ENCODE measurements at regions not wholly inside any gene's neighbourhood (a gene's known extent, or its start where the extent isn't known, plus 50 kb on each side); places are given as distances from the start of the nearest gene placed in this dataset.
"Not testable (repeated sequence)": the region's sequence is repeated elsewhere in the genome, so short reads cannot be mapped to it uniquely, and the experiment has no call there.

- Histone ChIP-seq H3K36me3 (no peaks in the 10 kb centered on the region), H3K4me1 (no peaks in the 10 kb centered on the region), H3K27me3 (replicated peaks in 1 of 7) (no peaks in the 10 kb centered on the region), H3K4me3 (no peak overlapping the region), H3K9me3 (peaks cover 0 to 27% (median 14%) of the 10 kb centered on the region in 8 donors), H3K27ac (no peak overlapping the region)
- TF ChIP-seq CTCF (IDR thresholded peaks at IDR 0.05 in 8 of 11, conservative IDR thresholded peaks at IDR 0.05 in 3 of 11) (no peak), POLR2AphosphoS5 (IDR thresholded peaks at IDR 0.05) (no peak), POLR2A (IDR thresholded peaks at IDR 0.05) (no peak)
- intact Hi-C loops (cut with DNase I; ENCODE audit: low total_unique reads), result no loop called here
- DNase-seq, result no peak
- 81 to 94% (median 90%) methylated on average over 1 of the region's 1 CpG for WGBS, 5 donors
Measured at GRCh38 chr9:87420884-87421283, 76.8 kb upstream of the DAPK1 start.

DNA sequence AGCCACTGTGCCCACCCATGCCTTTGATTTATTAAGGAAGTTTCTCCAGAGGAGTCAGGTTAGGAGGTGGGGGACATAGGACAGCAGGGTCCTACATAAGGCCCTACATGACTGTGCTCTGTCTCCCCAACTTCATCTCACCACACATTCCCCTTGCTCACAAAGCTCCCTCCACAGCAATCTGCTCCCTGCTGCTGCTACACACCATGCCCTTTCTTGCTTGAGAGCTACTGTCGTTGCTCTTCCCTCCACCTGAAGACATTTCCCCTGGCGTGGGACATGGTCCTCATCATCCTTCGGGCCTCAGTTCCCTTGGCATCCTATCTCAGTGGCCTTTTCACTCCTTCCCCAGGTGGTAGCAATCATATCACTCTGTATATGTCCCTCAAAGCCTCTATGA, 75.9 kb upstream of the DAPK1 start:
- no peaks in the 10 kb centered on the region for H3K4me1 ChIP-seq
- DNase-seq, result no peak
- H3K4me3 ChIP-seq, result no peak overlapping the region
- H3K9me3 ChIP-seq, result peaks cover 0 to 28% (median 14%) of the 10 kb centered on the region in 8 donors
- 77 to 93% (median 88%) methylated on average over 3 of the region's 3 CpGs for WGBS, 5 donors
- H3K27me3 ChIP-seq (replicated peaks in 1 of 7), result no peaks in the 10 kb centered on the region
- H3K36me3 ChIP-seq, result no peaks in the 10 kb centered on the region
- TF ChIP-seq POLR2A (IDR thresholded peaks at IDR 0.05), result no peak
- no peak for TF ChIP-seq CTCF (IDR thresholded peaks at IDR 0.05 in 8 of 11, conservative IDR thresholded peaks at IDR 0.05 in 3 of 11)
- TF ChIP-seq POLR2AphosphoS5 (IDR thresholded peaks at IDR 0.05), result no peak
- intact Hi-C loops (cut with DNase I; ENCODE audit: low total_unique reads), result no loop called here
- no peak overlapping the region for H3K27ac ChIP-seq

DNA sequence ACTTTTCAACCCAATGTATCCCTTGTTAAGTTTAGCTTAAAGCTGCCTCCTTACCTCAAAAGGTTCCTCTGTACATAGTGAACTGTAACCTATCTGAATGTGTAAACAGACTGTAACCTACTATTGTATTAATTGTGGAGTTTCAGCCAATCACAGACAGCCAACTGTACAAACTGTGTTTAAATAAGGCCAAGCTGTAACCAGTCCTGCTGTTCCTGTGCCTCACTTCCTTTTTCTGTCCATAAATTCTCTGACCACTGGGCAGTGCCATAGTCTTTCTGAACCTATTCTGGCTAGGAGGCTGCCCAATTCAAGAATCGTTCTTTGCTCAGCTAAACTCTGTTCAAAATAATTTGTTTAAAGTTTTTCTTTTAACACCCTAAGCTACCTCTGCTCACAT, 74.7 kb upstream of the DAPK1 start:
- Histone ChIP-seq H3K4me1 (no peaks in the 10 kb centered on the region), H3K27ac (no peak overlapping the region), H3K27me3 (replicated peaks in 1 of 7) (no peaks in the 10 kb centered on the region), H3K4me3 (no peak overlapping the region), H3K9me3 (peaks cover 0 to 28% (median 14%) of the 10 kb centered on the region in 8 donors), H3K36me3 (no peaks in the 10 kb centered on the region)
- WGBS, 5 donors, result 86 to 92% (median 87%) methylated on average over 1 of the region's 1 CpG
- no peak for DNase-seq
- intact Hi-C loops (cut with DNase I; ENCODE audit: low total_unique reads), result no loop called here
- no peak for TF ChIP-seq CTCF (IDR thresholded peaks at IDR 0.05 in 8 of 11, conservative IDR thresholded peaks at IDR 0.05 in 3 of 11)

GRCh38 chr9:87423885-87424284, 73.8 kb upstream of the DAPK1 start:
- H3K4me1 ChIP-seq; H3K4me3 ChIP-seq; DNase-seq; intact Hi-C loops (cut with DNase I; ENCODE audit: low total_unique reads); H3K36me3 ChIP-seq; H3K27me3 ChIP-seq (replicated peaks in 1 of 7): not testable (repeated sequence)
- Histone ChIP-seq H3K27ac (peak overlapping the region in 1 of 8 donors; percentile 78), H3K9me3 (peaks cover 0 to 28% (median 14%) of the 10 kb centered on the region in 8 donors)
- 63 to 97% (median 79%) methylated on average over 4 of the region's 4 CpGs for WGBS, 5 donors

DNA sequence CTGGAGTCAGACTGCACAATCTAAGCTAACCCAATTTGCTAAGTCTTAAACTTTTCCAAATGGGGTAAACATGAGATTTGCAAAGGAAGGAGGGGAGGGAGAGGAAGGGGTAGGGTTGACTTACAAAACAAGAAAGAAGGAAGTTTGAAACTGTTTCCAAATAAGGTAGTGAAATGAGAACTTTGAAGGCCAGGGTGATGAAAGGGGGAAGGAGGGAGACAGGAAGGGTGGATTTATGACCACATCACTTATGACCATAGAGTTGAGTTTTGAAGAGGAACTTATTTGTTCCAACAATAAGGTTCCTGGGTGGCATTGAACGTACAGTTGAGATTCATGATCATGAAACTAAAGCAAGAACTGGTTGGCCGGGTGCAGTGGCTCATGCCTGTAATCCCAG, 72.5 kb upstream of the DAPK1 start:
- Histone ChIP-seq H3K27ac (peak overlapping the region in 3 of 8 donors; percentile 52 to 78 (median 67)), H3K4me1 (no peaks in the 10 kb centered on the region), H3K27me3 (replicated peaks in 1 of 7) (no peaks in the 10 kb centered on the region), H3K36me3 (no peaks in the 10 kb centered on the region), H3K4me3 (no peak overlapping the region), H3K9me3 (peaks cover 0 to 28% (median 14%) of the 10 kb centered on the region in 8 donors)
- no peak for TF ChIP-seq CTCF (IDR thresholded peaks at IDR 0.05 in 8 of 11, conservative IDR thresholded peaks at IDR 0.05 in 3 of 11)
- no peak for TF ChIP-seq POLR2AphosphoS5 (IDR thresholded peaks at IDR 0.05)
- TF ChIP-seq POLR2A (IDR thresholded peaks at IDR 0.05), result no peak
- WGBS, 5 donors, result 42 to 85% (median 62%) methylated on average over 2 of the region's 2 CpGs
- no peak for DNase-seq
- intact Hi-C loops (cut with DNase I; ENCODE audit: low total_unique reads), result no loop called here
